GM12892 (cell line): ENCODE measurements at regions not wholly inside any gene's neighbourhood (a gene's known extent, or its start where the extent isn't known, plus 50 kb on each side); places are given as distances from the start of the nearest gene placed in this dataset.

ENCODE experiments used
- POLR2A ChIP-seq: IDR thresholded peaks from 2 replicates; pipeline ENCODE4 v1.6.1; 2011; ENCODE audit warnings: low read depth, low read length, control low read depth
- POLR2AphosphoS5 ChIP-seq: IDR thresholded peaks from 2 replicates; pipeline ENCODE4 v1.6.1; 2011; ENCODE audit warnings: low read depth, low read length, control low read depth
- TAF1 ChIP-seq: IDR thresholded peaks from 2 replicates; pipeline ENCODE4 v1.6.1; 2011; ENCODE audit warnings: low read depth, mild to moderate bottlenecking, control low read depth, low read length, borderline replicate concordance

GRCh38 chr4:110381784-110382183, 94.2 kb upstream of the ENPEP start:
- TF ChIP-seq POLR2A, result no peak
- TF ChIP-seq POLR2AphosphoS5, result no peak
- no peak for TF ChIP-seq TAF1
